NCI-H187 treated with DMSO at 0.1 percent for 48 hours (cell line): ENCODE measurements at regions not wholly inside any gene's neighbourhood (a gene's known extent, or its start where the extent isn't known, plus 50 kb on each side); places are given as distances from the start of the nearest gene placed in this dataset.

ENCODE experiments used
- DNase-seq: peaks from one replicate; lab custom pipeline; 2025; lab: John Stamatoyannopoulos, UW

- no peak for DNase-seq
Observed at GRCh38 chr4:181637186-181638105, 605.8 kb upstream of the TENM3 start.

- DNase-seq = no peak
Observed at GRCh38 chr4:181643466-181643865, 599.7 kb upstream of the TENM3 start.

GRCh38 chr4:181645489-181645888 lies 597.7 kb upstream of the TENM3 start:
- DNase-seq = no peak

GRCh38 chr4:181646864-181647263 lies 596.3 kb upstream of the TENM3 start:
- no peak for DNase-seq

DNA sequence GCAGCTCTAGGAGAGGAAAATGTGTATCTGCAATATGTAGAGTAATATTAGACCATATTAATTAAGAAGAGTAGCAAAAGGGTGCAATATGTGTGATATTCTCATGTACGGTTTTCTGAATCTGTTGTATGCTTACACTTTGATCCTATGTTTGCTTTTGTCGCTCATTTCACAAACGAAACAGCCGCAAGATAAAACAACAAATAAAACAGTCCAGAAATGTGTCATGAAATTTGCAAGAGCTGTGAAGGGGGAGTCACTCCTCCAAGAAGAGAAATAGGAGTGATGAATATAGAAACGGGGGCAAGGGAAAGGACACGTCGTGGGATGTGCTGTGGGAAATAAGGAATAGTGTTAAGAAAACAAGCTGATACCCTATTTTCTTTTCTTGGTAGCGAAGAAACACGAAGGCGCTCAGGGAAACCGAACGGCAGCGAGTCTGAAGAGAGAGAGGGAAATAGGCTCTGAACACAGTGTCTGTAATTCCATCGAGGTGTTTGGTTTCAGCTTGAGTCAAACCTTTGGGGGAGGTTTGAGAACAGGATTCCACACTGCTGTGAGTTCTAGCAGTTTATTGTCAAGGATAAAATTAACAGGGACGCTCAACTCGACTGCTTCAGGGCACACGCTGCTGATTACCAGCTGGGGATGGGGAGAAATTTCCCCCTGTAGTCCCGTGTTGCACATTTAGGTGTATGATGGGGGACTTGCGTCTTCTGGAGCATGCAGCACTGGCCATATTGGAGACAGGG lies 595.6 kb upstream of the TENM3 start:
- DNase-seq = no peak

DNA sequence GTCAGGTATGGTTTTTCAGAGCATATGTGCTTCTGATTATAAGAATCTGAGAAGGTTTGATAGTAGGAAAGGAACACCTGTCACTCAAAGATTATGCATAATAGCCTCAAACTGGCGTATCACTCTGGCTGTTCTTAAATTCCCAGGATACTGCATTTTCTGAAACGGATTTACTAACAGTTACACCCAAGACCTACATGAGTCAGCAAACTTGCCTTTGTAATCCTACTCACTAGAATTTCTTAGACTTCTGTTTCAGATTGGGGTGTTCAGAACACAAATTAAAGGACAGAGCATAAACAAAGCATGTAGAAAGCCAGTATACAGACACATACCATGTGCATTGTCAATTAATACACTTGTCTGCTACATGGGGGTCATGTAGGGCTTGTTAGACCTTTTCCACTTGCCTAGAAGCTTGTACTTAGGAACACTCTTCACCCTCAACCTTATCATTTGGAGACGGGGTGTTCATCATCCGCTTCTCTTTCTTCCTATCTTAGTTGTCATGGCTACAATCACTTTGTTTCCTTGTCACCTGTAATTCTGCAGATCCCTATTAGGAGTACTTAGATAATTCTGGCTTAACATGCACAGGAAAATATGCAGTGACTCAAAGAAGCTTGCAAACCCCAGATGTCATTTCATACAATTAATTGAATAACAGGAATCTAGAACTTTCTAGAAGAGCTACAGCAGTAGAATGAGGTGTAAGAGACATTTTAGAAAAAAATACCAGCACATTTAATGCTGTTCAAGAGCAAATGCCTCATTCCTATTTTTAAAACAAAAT lies 593.0 kb upstream of the TENM3 start:
- no peak for DNase-seq

DNA sequence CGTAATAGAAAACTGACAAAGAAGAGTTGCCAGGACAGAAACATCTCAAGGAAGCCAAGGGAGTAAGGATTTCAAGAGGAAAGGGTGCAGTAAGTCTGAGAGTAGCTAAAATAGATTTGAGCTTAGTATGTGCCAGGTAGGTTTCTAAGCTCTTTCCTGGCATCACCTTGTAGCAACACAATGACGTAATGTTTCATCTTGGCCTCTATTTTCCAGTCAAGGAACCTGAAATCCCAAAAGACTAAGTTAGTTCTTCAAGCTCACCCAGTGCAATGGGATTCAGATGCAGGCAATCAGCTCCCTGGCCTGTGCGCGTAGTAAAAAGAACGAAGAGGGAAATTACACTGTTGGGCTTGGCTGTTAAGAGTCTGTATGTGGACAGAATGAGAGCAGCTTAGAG lies 586.5 kb upstream of the TENM3 start:
- no peak for DNase-seq

- no peak for DNase-seq
Observed at GRCh38 chr4:181659202-181659601, 584.0 kb upstream of the TENM3 start.

DNA sequence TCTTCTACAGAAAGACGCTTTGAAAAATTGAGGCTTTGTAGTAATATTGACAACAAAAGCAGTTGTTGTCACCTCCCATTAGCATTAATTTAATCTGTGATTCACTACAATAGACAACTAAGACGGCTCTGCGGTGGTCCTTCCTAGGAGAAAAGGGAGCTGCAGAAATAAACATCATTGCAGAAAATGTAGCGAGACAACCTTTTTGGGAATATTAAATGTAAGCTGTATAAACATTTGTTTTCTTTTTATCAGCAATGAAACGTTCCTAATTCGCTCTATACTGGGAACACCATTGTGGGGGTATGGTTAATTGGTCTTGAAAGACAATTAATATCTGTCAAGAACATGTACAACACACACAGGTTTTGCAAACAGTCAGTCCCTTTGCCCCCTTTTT lies 583.3 kb upstream of the TENM3 start:
- no peak for DNase-seq

DNA sequence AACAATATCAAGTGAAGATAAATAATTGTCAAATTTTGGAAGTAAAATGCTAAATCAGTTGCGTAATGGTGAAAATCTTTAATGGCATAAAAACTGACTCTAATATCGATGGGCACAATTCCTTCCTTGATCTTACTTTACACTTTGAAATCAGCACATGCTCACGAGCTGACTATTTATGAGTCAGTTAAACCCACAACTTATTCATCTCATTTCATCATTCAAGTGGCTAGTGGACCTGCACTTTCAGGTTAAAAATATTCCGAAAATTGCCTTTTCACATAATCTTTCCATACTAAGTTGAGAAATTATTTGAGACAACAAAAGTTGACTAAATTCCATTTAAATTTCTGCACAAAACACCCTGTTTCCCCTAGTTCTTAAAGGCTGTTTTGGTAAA lies 582.1 kb upstream of the TENM3 start:
- no peak for DNase-seq

DNA sequence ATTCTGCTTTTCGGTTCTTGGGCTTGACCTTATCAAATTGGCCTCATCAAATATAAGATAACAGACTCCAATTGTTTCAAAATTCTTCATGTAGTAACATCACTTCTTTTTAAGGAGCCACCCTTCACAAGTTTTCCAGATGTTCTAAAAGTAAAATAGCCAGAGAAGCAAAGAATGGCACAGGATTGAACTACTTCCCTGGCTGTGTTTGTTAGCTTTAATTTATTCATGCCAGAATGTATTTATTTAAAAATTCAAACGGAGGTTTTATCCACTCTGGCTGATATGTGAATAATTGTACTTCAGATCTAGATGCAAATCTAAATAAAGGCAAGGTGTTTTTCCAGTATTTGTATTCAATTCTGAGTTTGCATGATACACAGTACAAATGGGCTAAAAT lies 581.3 kb upstream of the TENM3 start:
- DNase-seq = no peak

- DNase-seq = no peak
Observed at GRCh38 chr4:181662383-181662782, 580.8 kb upstream of the TENM3 start.

GRCh38 chr4:181670506-181670905 lies 572.7 kb upstream of the TENM3 start:
- no peak for DNase-seq

DNA sequence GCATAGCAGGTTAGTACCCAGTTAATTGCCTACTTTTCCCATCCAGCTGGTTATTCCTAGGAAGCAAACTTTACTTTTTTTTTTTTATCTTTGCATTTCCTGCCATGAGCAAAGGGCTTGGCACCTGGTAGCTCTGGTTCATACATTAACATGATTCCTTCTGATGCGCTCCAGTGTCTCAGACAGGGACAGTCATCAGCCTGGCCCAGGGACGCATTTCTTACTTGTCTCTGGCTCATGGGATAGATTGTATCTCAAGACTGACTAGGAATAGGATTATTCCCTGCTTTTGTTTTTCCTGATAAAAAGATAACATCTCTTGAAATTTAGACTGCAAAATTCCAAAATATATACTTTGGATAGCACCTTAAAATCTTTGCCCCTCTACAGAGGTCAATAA lies 571.5 kb upstream of the TENM3 start:
- no peak for DNase-seq

DNA sequence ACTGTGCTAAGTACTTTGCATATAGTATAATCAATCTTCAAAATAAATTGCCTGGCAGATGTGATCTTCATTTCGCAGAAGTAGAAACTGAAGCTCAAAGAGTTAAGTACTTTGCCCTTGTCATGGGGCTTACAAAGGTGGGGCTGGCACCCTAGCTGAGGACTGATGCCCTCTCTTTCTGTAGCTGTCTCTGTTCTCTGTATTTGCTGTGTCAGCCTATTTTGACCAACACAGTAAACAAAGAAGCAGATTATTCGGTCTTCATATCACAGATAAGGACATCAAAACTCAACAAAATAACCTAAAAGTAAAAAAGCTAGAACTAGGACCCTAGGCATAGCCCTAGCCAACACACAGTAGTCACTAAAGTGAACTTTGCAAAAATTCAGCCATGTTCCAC lies 570.5 kb upstream of the TENM3 start:
- no peak for DNase-seq

GRCh38 chr4:181674315-181674875 lies 568.8 kb upstream of the TENM3 start:
- no peak for DNase-seq

- no peak for DNase-seq
Observed at GRCh38 chr4:181676546-181676945, 566.7 kb upstream of the TENM3 start.

GRCh38 chr4:181677201-181677600 lies 566.0 kb upstream of the TENM3 start:
- DNase-seq = no peak

DNA sequence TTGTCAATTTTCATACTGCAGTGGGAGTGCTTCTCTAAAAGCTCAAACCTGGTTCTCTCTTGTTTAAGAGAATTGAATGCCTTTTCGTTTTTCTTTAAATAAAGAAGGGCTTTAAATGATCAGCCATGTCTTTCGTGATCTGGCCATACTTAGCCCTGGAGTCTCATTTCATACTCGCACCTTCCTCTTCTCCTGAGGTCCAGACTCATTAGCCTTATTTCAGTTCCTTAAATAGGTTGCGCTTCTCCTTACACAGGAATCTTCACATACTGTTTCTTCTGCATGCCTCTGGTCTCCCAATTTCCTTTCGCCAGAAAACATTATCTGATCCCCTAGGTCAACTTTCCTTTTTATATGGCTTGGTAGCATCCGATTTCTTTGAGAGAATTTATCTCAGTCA lies 565.6 kb upstream of the TENM3 start:
- no peak for DNase-seq

DNA sequence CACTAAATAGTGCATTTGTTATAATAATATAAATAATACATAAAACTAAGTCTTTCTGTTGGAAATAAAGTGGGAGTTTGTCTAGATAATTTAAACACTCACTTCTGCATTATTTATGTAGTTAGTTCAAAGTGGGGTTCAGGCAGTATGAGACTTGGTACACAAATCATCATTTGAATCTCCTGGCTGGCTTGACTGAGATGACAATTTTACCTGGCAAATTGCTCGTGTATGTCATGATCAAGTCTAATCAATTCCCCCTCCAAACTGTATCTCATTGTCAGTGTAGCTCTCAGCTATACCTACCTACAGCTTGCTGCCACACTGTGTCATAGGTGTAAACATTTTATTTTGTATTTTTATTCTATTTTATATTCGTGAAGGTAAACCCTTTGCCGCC lies 563.4 kb upstream of the TENM3 start:
- DNase-seq = no peak

DNA sequence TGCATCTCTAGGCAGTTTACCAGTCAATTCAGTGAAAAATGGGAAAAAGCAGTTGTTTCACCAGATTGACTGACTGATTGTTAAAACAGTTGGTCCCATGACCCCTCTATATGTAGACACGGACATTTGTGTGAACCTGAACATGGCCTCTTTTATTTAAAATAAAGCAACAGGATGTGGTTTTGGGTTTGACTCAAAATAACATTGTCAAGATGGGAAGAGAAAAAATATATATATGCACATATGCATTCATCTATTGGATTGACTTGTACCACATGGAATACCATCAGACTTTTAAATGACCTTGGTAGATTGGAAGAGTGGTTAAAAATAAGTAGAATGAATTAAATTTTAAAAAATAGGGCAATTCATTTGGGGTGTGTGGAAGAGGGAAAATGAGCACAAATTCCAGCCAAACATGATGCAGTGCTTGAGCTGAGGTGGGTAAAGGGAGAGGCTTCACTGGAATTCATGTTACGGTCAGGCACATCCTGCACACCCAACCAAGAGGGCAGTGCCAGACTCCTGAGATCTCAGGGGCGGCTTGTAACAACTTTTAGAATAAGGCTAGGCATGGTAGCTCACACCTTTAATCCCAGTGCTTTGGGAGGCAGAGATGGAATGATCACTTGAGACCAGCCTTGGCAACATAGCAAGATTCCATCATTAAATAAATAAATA lies 560.7 kb upstream of the TENM3 start:
- DNase-seq = no peak

DNA sequence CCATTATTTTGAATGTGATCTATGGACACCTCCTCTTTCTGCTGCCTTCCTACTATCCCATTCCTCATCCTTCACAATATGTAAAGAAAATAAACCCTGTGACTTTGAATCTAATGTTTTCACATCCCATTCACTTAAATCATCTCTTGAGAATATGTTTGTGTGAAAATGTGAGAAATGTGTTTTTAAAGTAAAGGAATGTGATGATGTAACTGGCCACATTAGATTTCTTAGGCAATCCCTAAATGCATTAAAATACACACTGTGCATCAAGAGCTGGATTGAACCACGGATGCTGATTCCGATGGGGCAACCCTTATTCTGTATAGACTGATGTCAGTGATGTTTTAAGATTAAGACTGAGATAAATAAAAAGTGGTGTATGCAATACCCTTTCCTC lies 558.9 kb upstream of the TENM3 start:
- no peak for DNase-seq
